HEK293 (cell line): ENCODE measurements at regions not wholly inside any gene's neighbourhood (a gene's known extent, or its start where the extent isn't known, plus 50 kb on each side); places are given as distances from the start of the nearest gene placed in this dataset.

ENCODE experiments used
- CTCF ChIA-PET: fragments of 350-600 bp; formaldehyde crosslinking; extraction: SDS; loops from one replicate; lab custom pipeline; 2021; ENCODE audit warnings: antibody characterized with exemption; lab: Yijun Ruan, JAX
- POLR2A ChIA-PET: fragments of 300-600 bp; formaldehyde crosslinking; extraction: SDS; loops from one replicate; lab custom pipeline; 2020; ENCODE audit warnings: antibody characterized with exemption, inconsistent platforms; lab: Yijun Ruan, JAX
- H3K27ac ChIP-seq: fragments of 200-500 bp; sonication (Bioruptor generic); 2 replicates; pipeline ENCODE4 v1.5.1; 2014; ENCODE audit warnings: low read depth, low read length, control low read depth, inconsistent platforms; ENCODE audit errors: extremely low read depth
- H3K36me3 ChIP-seq, 2 experiments: fragments of 200-500 bp in 1 of 2; sonication (Bioruptor generic) in 1 of 2; 1 replicate in 1 of 2; 2 replicates in 1 of 2; pipeline ENCODE4 v1.5.1; 2014 to 2017; ENCODE audit warnings: inconsistent platforms in 2 of 2, low read length in 2 of 2; ENCODE audit not compliant: control insufficient read depth in 2 of 2, insufficient read depth in 1 of 2
- H3K4me1 ChIP-seq: fragments of 200-500 bp; sonication (Bioruptor generic); 2 replicates; pipeline ENCODE4 v1.5.1; 2014; ENCODE audit warnings: mild to moderate bottlenecking, low read length, inconsistent platforms; ENCODE audit not compliant: control insufficient read depth, insufficient read depth
- H3K4me3 ChIP-seq: 2 replicates; pipeline ENCODE4 v1.5.1; 2011; ENCODE audit warnings: low read depth, mild to moderate bottlenecking, control low read depth, low read length, moderate library complexity
- H3K9me3 ChIP-seq: fragments of 200-500 bp; sonication (Bioruptor generic); 2 replicates; pipeline ENCODE4 v1.5.1; 2014; ENCODE audit warnings: low read depth, low read length, inconsistent platforms; ENCODE audit not compliant: control insufficient read depth, insufficient read depth
- BCL11A ChIP-seq: fragments of 450-650 bp; formaldehyde crosslinking; IDR thresholded peaks from 2 replicates; pipeline ENCODE4 v1.5.1; 2016; ENCODE audit warnings: low read depth, missing biosample characterization, missing genetic modification characterization
- ELK4 ChIP-seq: IDR thresholded peaks from 2 replicates; pipeline ENCODE4 v1.6.1; 2011; ENCODE audit warnings: mild to moderate bottlenecking, low read depth, low read length, borderline replicate concordance
- FEZF1 ChIP-seq: fragments of 450-650 bp; formaldehyde crosslinking; IDR thresholded peaks from 2 replicates; pipeline ENCODE4 v1.5.1; 2016; ENCODE audit warnings: missing biosample characterization, missing genetic modification characterization
- GFI1B ChIP-seq: fragments of 450-650 bp; formaldehyde crosslinking; IDR thresholded peaks from 2 replicates; pipeline ENCODE4 v1.5.1; 2016; ENCODE audit warnings: missing biosample characterization, missing genetic modification characterization
- GLIS1 ChIP-seq: fragments of 450-650 bp; formaldehyde crosslinking; IDR thresholded peaks from 2 replicates; pipeline ENCODE4 v1.5.1; 2016; ENCODE audit warnings: missing biosample characterization, missing genetic modification characterization
- HOXC10 ChIP-seq: sonication (generic); formaldehyde crosslinking; IDR thresholded peaks from 2 replicates; pipeline ENCODE4 v1.8.1; 2023; ENCODE audit warnings: mild to moderate bottlenecking, missing genetic modification reagents
- KLF1 ChIP-seq: fragments of 450-650 bp; formaldehyde crosslinking; IDR thresholded peaks from 2 replicates; pipeline ENCODE4 v1.5.1; 2016; ENCODE audit warnings: missing biosample characterization, missing genetic modification characterization
- SALL2 ChIP-seq: fragments of 450-650 bp; formaldehyde crosslinking; IDR thresholded peaks from 2 replicates; pipeline ENCODE4 v1.5.0; 2017; ENCODE audit warnings: missing biosample characterization, mild to moderate bottlenecking, missing genetic modification characterization, borderline replicate concordance
- SCRT1 ChIP-seq: fragments of 450-650 bp; formaldehyde crosslinking; IDR thresholded peaks from 2 replicates; pipeline ENCODE4 v1.5.1; 2016; ENCODE audit warnings: missing biosample characterization, missing genetic modification characterization, borderline replicate concordance
- SP7 ChIP-seq: fragments of 450-650 bp; formaldehyde crosslinking; IDR thresholded peaks from 2 replicates; pipeline ENCODE4 v1.5.1; 2016; ENCODE audit warnings: missing biosample characterization, missing genetic modification characterization
- WT1 ChIP-seq: fragments of 450-650 bp; formaldehyde crosslinking; IDR thresholded peaks from 2 replicates; pipeline ENCODE4 v1.5.1; 2016; ENCODE audit warnings: missing biosample characterization, missing genetic modification characterization
- YY1 ChIP-seq: fragments of 450-650 bp; formaldehyde crosslinking; IDR thresholded peaks from 2 replicates; pipeline ENCODE4 v1.5.1; 2018; ENCODE audit warnings: missing biosample characterization, missing genetic modification characterization
- ZBTB21 ChIP-seq: fragments of 450-650 bp; formaldehyde crosslinking; IDR thresholded peaks from 2 replicates; pipeline ENCODE4 v1.5.1; 2017; ENCODE audit warnings: missing biosample characterization, missing genetic modification characterization
- ZEB2 ChIP-seq: fragments of 450-650 bp; formaldehyde crosslinking; IDR thresholded peaks from 2 replicates; pipeline ENCODE4 v1.5.1; 2016; ENCODE audit warnings: missing biosample characterization, missing genetic modification characterization
- ZNF10 ChIP-seq: fragments of 450-650 bp; formaldehyde crosslinking; IDR thresholded peaks from 2 replicates; pipeline ENCODE4 v1.5.1; 2017; ENCODE audit warnings: missing biosample characterization, missing genetic modification characterization
- ZNF121 ChIP-seq: fragments of 450-650 bp; formaldehyde crosslinking; IDR thresholded peaks from 2 replicates; pipeline ENCODE4 v1.5.1; 2016; ENCODE audit warnings: missing biosample characterization, missing genetic modification characterization
- ZNF146 ChIP-seq: fragments of 450-650 bp; formaldehyde crosslinking; IDR thresholded peaks from 2 replicates; pipeline ENCODE4 v1.5.1; 2016; ENCODE audit warnings: missing biosample characterization, missing genetic modification characterization
- ZNF169 ChIP-seq: fragments of 450-650 bp; formaldehyde crosslinking; IDR thresholded peaks from 2 replicates; pipeline ENCODE4 v1.5.1; 2016; ENCODE audit warnings: missing biosample characterization, missing genetic modification characterization
- ZNF175 ChIP-seq: fragments of 450-650 bp; formaldehyde crosslinking; IDR thresholded peaks from 2 replicates; pipeline ENCODE4 v1.5.1; 2016; ENCODE audit warnings: missing biosample characterization, missing genetic modification characterization
- ZNF302 ChIP-seq: fragments of 450-650 bp; formaldehyde crosslinking; IDR thresholded peaks from 2 replicates; pipeline ENCODE4 v1.5.1; 2016; ENCODE audit warnings: missing biosample characterization, missing genetic modification characterization, low read depth
- ZNF350 ChIP-seq: fragments of 450-650 bp; formaldehyde crosslinking; IDR thresholded peaks from 2 replicates; pipeline ENCODE4 v1.5.0; 2017; ENCODE audit warnings: missing biosample characterization, mild to moderate bottlenecking, missing genetic modification characterization
- ZNF394 ChIP-seq: fragments of 450-650 bp; formaldehyde crosslinking; IDR thresholded peaks from 2 replicates; pipeline ENCODE4 v1.5.1; 2016; ENCODE audit warnings: missing biosample characterization, missing genetic modification characterization, mild to moderate bottlenecking, moderate library complexity, borderline replicate concordance
- ZNF398 ChIP-seq: fragments of 450-650 bp; formaldehyde crosslinking; IDR thresholded peaks from 2 replicates; pipeline ENCODE4 v1.5.1; 2017; ENCODE audit warnings: missing biosample characterization, missing genetic modification characterization
- ZNF501 ChIP-seq: fragments of 450-650 bp; formaldehyde crosslinking; IDR thresholded peaks from 2 replicates; pipeline ENCODE4 v1.5.1; 2016; ENCODE audit warnings: missing biosample characterization, missing genetic modification characterization
- ZNF513 ChIP-seq: fragments of 450-650 bp; IDR thresholded peaks from 2 replicates; pipeline ENCODE4 v1.5.1; 2018; ENCODE audit warnings: missing biosample characterization, missing genetic modification characterization
- ZNF561 ChIP-seq: fragments of 450-650 bp; IDR thresholded peaks from 2 replicates; pipeline ENCODE4 v1.5.1; 2018; ENCODE audit warnings: missing biosample characterization, missing genetic modification characterization, borderline replicate concordance
- ZNF610 ChIP-seq: fragments of 450-650 bp; formaldehyde crosslinking; IDR thresholded peaks from 2 replicates; pipeline ENCODE4 v1.5.1; 2016; ENCODE audit warnings: missing biosample characterization, missing genetic modification characterization, borderline replicate concordance
- ZNF624 ChIP-seq: fragments of 450-650 bp; formaldehyde crosslinking; IDR thresholded peaks from 2 replicates; pipeline ENCODE4 v1.5.1; 2017; ENCODE audit warnings: missing biosample characterization, missing genetic modification characterization
- ZNF776 ChIP-seq: fragments of 450-650 bp; formaldehyde crosslinking; IDR thresholded peaks from 2 replicates; pipeline ENCODE4 v1.5.0; 2017; ENCODE audit warnings: missing biosample characterization, missing genetic modification characterization, borderline replicate concordance
- TF ChIP-seq, protein P1 (sequence below): fragments of 450-650 bp; formaldehyde crosslinking; IDR thresholded peaks from 2 replicates; pipeline ENCODE4 v1.5.1; 2016; ENCODE audit warnings: missing biosample characterization, missing genetic modification characterization

DNA sequence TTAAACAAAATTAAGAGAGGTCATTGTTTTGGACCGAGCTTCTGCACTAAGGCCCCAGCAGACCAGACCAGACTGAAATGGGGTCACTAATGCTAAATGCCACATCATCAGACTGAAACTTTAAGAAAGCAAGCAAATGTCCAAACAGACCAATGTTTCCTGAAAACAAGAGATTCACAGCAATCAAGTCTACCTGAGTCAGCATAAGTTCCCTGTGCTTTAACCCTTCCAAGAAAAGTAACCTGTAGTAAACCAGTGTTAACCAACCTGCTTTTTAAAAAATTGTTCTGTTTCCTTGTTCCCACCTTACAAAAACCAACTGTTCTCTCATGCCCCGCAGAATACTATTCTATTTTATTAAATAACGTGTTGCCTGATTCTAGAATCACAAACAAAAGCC, 241.1 kb upstream of the GADL1 start (continued):
- TF ChIP-seq ZNF624 (tag by site-specific recombination) (no peak), ZNF776 (no peak), KLF1 (tag by site-specific recombination) (no peak), SALL2 (tag by site-specific recombination) (no peak), ZNF610 (tag by site-specific recombination) (no peak), BCL11A (tag by site-specific recombination) (no peak), ZNF394 (tag by site-specific recombination) (no peak), ZNF10 (no peak), ELK4 (no peak)

DNA sequence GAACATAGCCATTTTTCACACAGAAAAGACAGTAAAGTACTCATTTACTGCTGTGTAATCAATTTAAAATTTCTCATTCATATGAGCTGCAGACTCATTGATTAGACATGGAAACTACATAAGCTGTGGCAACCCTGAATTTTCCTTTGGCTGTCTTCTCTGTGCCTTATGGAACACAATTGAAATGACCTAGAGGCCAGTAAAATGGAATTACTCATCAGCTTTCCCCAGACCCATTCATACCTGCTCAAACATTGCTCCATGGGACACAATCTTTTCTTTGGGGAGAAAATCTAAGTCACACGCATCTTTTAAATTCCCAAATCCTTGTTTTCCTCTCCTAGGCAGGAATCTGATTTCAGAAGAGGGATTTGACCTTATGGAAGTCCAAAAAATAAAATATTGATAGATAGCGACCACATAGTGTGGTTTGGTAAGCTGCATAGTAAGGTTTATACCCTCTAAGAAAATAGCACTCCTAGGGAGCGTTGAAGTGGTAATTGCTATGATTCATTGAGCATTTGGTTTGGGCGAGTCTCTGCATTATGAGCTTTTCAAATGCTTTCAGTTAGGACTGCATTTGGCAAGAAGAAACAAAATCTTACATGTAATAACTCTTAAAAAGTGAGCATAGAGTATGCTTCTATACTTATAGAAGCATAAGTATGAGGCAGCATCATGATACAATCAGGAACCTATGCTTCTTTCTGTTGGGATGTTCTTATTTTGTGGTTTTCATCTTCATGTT, 243.4 kb upstream of the GADL1 start:
- no peak for TF ChIP-seq GFI1B (tag by site-specific recombination)
- TF ChIP-seq SP7 (tag by site-specific recombination) = no peak
- no peak for TF ChIP-seq ZNF501 (tag by site-specific recombination)
- no peak for TF ChIP-seq WT1 (tag by site-specific recombination)
- TF ChIP-seq ZNF350 = no peak
- TF ChIP-seq ZNF561 (tag by site-specific recombination) = no peak
- TF ChIP-seq ZBTB21 = no peak
- TF ChIP-seq ZNF169 (tag by site-specific recombination) = no peak
- TF ChIP-seq ZNF175 (tag by site-specific recombination) = no peak
- TF ChIP-seq ZNF513 (tag by site-specific recombination) = no peak
- TF ChIP-seq, all 188 proteins: peak for 0

DNA sequence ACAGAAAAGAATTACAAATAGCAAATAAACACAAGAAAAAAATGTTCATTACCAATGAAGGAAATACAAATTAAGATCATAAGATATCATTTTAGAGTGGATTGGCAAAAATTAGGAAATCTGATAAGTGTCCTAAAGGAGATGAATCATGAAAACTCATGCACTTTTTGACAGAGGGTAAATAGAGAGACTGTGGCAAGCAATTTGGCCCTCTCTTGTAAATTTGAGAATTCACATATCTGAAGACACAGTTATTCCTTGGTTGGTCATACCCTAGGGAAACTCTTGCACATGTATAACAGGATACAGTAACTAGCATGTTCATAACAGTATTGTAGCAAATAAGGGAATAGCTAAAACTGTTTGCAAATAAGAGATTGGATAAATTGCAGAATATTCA, 246.0 kb upstream of the GADL1 start:
- ChIA-PET POLR2A (no interaction called here), CTCF (interaction anchor here (1.0 kb wide), 1 partner anchor 10 kb away, joined by 3 read pairs; no protein-coding TSS in a partner anchor)
- no peaks in the 10 kb centered on the region for H3K36me3 ChIP-seq
- no peaks in the 10 kb centered on the region for H3K4me1 ChIP-seq
- no peak overlapping the region for H3K27ac ChIP-seq
- no peak overlapping the region for H3K4me3 ChIP-seq
- H3K9me3 ChIP-seq = no peaks in the 10 kb centered on the region
- no peak for TF ChIP-seq GLIS1 (tag by site-specific recombination)
- TF ChIP-seq YY1 (tag by site-specific recombination) = no peak
- TF ChIP-seq SCRT1 (tag by site-specific recombination) = no peak
- TF ChIP-seq ZNF624 (tag by site-specific recombination) = no peak
- no peak for TF ChIP-seq HOXC10 (CRISPR knock-in tag)
- TF ChIP-seq ZNF121 (tag by site-specific recombination) = no peak
- TF ChIP-seq ZNF146 = no peak
- no peak for TF ChIP-seq ZEB2
- TF ChIP-seq FEZF1 (tag by site-specific recombination) = no peak
- no peak for TF ChIP-seq ZNF302 (tag by site-specific recombination)
- no peak for TF ChIP-seq ZNF398 (tag by site-specific recombination)
- TF ChIP-seq, protein P1, sequence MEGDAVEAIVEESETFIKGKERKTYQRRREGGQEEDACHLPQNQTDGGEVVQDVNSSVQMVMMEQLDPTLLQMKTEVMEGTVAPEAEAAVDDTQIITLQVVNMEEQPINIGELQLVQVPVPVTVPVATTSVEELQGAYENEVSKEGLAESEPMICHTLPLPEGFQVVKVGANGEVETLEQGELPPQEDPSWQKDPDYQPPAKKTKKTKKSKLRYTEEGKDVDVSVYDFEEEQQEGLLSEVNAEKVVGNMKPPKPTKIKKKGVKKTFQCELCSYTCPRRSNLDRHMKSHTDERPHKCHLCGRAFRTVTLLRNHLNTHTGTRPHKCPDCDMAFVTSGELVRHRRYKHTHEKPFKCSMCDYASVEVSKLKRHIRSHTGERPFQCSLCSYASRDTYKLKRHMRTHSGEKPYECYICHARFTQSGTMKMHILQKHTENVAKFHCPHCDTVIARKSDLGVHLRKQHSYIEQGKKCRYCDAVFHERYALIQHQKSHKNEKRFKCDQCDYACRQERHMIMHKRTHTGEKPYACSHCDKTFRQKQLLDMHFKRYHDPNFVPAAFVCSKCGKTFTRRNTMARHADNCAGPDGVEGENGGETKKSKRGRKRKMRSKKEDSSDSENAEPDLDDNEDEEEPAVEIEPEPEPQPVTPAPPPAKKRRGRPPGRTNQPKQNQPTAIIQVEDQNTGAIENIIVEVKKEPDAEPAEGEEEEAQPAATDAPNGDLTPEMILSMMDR (tag by site-specific recombination) = no peak

More for the DNA sequence above, 243.4 kb upstream of the GADL1 start:
- no peaks in the 10 kb centered on the region for H3K36me3 ChIP-seq
- no peak overlapping the region for H3K27ac ChIP-seq
- H3K4me1 ChIP-seq = no peaks in the 10 kb centered on the region
- no peak overlapping the region for H3K4me3 ChIP-seq
- CTCF ChIA-PET = interaction anchor here (0.7 kb wide), 1 partner anchor 914 kb away, joined by 3 read pairs; no protein-coding TSS in a partner anchor
- no peaks in the 10 kb centered on the region for H3K9me3 ChIP-seq
- POLR2A ChIA-PET = no interaction called here
